OCI-LY7 (cell line): ENCODE measurements at regions not wholly inside any gene's neighbourhood (a gene's known extent, or its start where the extent isn't known, plus 50 kb on each side); places are given as distances from the start of the nearest gene placed in this dataset.

Experiments used
- BruUV-seq: library from RNA; stranded (reverse); fragments of 400-500 nt; replicated peaks from 2 replicates; lab custom pipeline; 2021; lab: Mats Ljungman, UMichigan
- CTCF ChIA-PET: fragments of 300-600 bp; sonication (Branson Sonifier 250); formaldehyde crosslinking; loops from one replicate; lab custom pipeline; 2022; ENCODE audit warnings: antibody characterized with exemption; ENCODE audit not compliant: unreplicated experiment; lab: Charles Lee
- POLR2A ChIA-PET: fragments of 300-600 bp; sonication (Branson Sonifier 250); formaldehyde crosslinking; loops from one replicate; lab custom pipeline; 2022; ENCODE audit warnings: antibody characterized with exemption; lab: Charles Lee
- DNase-seq: peaks from one replicate; pipeline ENCODE4 v3.0.0-alpha.2; 2015; ENCODE audit warnings: low spot score
- H2AFZ ChIP-seq: fragments of 200-600 bp; sonication (generic), shearing (Covaris generic); 2 replicates; pipeline ENCODE4 v1.6.1; 2014; ENCODE audit warnings: mild to moderate bottlenecking, antibody characterized with exemption, low read length, moderate library complexity
- H3K27ac ChIP-seq: fragments of 200-600 bp; sonication (generic); 2 replicates; pipeline ENCODE4 v1.5.1; 2014; ENCODE audit warnings: mixed run types, low read depth, mild to moderate bottlenecking, moderate library complexity, low read length, inconsistent platforms; ENCODE audit not compliant: poor library complexity, severe bottlenecking
- H3K36me3 ChIP-seq: fragments of 200-600 bp; sonication (generic); 2 replicates; pipeline ENCODE4 v1.6.1; 2014; ENCODE audit warnings: mild to moderate bottlenecking, antibody characterized with exemption, low read length, moderate library complexity, mixed read lengths; ENCODE audit not compliant: insufficient read depth
- H3K4me1 ChIP-seq: fragments of 200-600 bp; sonication (generic); 2 replicates; pipeline ENCODE4 v1.5.1; 2014; ENCODE audit warnings: mild to moderate bottlenecking, low read length; ENCODE audit not compliant: insufficient read depth, poor library complexity, severe bottlenecking
- H3K4me2 ChIP-seq: fragments of 200-600 bp; sonication (generic); 2 replicates; pipeline ENCODE4 v1.6.1; 2014; ENCODE audit warnings: mild to moderate bottlenecking, low read length
- H3K4me3 ChIP-seq: fragments of 200-600 bp; sonication (generic); 2 replicates; pipeline ENCODE4 v1.5.1; 2014; ENCODE audit warnings: mild to moderate bottlenecking, low read depth, low read length; ENCODE audit not compliant: poor library complexity, severe bottlenecking
- H3K79me2 ChIP-seq: fragments of 200-600 bp; sonication (generic); 2 replicates; pipeline ENCODE4 v1.6.1; 2016; ENCODE audit warnings: low read depth, mild to moderate bottlenecking, low read length, moderate library complexity, mixed read lengths; ENCODE audit not compliant: insufficient read depth
- H3K9me2 ChIP-seq: fragments of 200-600 bp; sonication (generic); 2 replicates; pipeline ENCODE4 v1.6.1; 2016; ENCODE audit warnings: mild to moderate bottlenecking, low read length, mixed read lengths; ENCODE audit not compliant: insufficient read depth
- H3K9me3 ChIP-seq: fragments of 200-600 bp; sonication (generic); 2 replicates; pipeline ENCODE4 v1.6.1; 2014; ENCODE audit warnings: mild to moderate bottlenecking, mixed run types, low read length, mixed read lengths
- H4K20me1 ChIP-seq: fragments of 200-600 bp; sonication (generic); 2 replicates; pipeline ENCODE4 v1.6.1; 2014; ENCODE audit warnings: mild to moderate bottlenecking, antibody characterized with exemption, low read length, moderate library complexity, mixed read lengths; ENCODE audit not compliant: insufficient read depth
- EZH2phosphoT487 ChIP-seq: fragments of 200-600 bp; sonication (generic); IDR thresholded peaks from 2 replicates; pipeline ENCODE4 v1.6.1; 2018; ENCODE audit warnings: low read depth, borderline replicate concordance, mild to moderate bottlenecking, mixed run types, antibody characterized with exemption, low read length, moderate library complexity, mixed read lengths
- intact Hi-C: fragments of 100-400 bp; cut with micrococcal nuclease; formaldehyde crosslinking; loops from one replicate; pipeline ENCODE4 v1.10.0; 2022; ENCODE audit not compliant: unreplicated experiment
- TF ChIP-seq, protein P1 (sequence below): fragments of 200-600 bp; sonication (generic); conservative IDR thresholded peaks from 2 replicates; pipeline ENCODE4 v1.5.1; 2014; ENCODE audit warnings: mild to moderate bottlenecking, antibody characterized with exemption, low read length, moderate library complexity, mixed read lengths

- TF ChIP-seq EZH2phosphoT487: no peak
- TF ChIP-seq, protein P1, sequence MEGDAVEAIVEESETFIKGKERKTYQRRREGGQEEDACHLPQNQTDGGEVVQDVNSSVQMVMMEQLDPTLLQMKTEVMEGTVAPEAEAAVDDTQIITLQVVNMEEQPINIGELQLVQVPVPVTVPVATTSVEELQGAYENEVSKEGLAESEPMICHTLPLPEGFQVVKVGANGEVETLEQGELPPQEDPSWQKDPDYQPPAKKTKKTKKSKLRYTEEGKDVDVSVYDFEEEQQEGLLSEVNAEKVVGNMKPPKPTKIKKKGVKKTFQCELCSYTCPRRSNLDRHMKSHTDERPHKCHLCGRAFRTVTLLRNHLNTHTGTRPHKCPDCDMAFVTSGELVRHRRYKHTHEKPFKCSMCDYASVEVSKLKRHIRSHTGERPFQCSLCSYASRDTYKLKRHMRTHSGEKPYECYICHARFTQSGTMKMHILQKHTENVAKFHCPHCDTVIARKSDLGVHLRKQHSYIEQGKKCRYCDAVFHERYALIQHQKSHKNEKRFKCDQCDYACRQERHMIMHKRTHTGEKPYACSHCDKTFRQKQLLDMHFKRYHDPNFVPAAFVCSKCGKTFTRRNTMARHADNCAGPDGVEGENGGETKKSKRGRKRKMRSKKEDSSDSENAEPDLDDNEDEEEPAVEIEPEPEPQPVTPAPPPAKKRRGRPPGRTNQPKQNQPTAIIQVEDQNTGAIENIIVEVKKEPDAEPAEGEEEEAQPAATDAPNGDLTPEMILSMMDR: no peak
- H3K9me3 ChIP-seq: no peaks in the 10 kb centered on the region
- no peak overlapping the region for H3K27ac ChIP-seq
- H2AFZ ChIP-seq: no peak overlapping the region
- no peak overlapping the region for H3K4me3 ChIP-seq
- H3K9me2 ChIP-seq: no peaks in the 10 kb centered on the region
- H3K4me2 ChIP-seq: no peak overlapping the region
- POLR2A ChIA-PET: no interaction called here
- H3K36me3 ChIP-seq: no peaks in the 10 kb centered on the region
- no TSS peak for BruUV-seq
- H3K4me1 ChIP-seq: no peaks in the 10 kb centered on the region
- intact Hi-C loops: no loop called here
- no peak for DNase-seq
- H4K20me1 ChIP-seq: no peaks in the 10 kb centered on the region
- no peaks in the 10 kb centered on the region for H3K79me2 ChIP-seq
- CTCF ChIA-PET: no interaction called here
Measured at GRCh38 chr14:98296895-98297294, 975.1 kb downstream of the BCL11B start.

DNA sequence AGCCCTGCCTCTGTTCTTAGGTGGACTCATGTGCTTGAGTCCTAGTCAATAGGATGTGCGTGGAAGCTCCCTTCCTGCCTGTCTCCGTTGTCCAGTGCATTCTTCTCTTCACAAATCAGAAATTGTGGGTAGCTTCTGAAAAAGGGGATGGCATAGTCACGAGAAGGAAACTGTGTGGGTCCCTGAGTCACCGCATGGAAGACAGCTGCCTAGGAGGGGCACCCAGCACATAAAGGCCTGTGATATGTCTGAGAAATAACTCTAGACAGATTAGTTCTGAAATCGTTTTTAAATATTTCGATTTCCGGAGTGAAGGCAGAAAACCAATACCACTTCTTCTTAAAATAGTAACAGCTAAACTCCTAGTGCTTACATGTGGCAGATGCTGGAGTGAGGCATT, 974.4 kb downstream of the BCL11B start:
- no peak overlapping the region for H3K4me2 ChIP-seq
- no peaks in the 10 kb centered on the region for H4K20me1 ChIP-seq
- no peaks in the 10 kb centered on the region for H3K4me1 ChIP-seq
- no peaks in the 10 kb centered on the region for H3K79me2 ChIP-seq
- H3K27ac ChIP-seq: no peak overlapping the region
- no peak for TF ChIP-seq EZH2phosphoT487
- TF ChIP-seq, protein P1: no peak
- H3K9me2 ChIP-seq: no peaks in the 10 kb centered on the region
- no peak for DNase-seq
- intact Hi-C loops: no loop called here
- CTCF ChIA-PET: no interaction called here
- POLR2A ChIA-PET: no interaction called here
- BruUV-seq: no TSS peak
- no peak overlapping the region for H2AFZ ChIP-seq
- H3K9me3 ChIP-seq: no peaks in the 10 kb centered on the region
- no peak overlapping the region for H3K4me3 ChIP-seq
- no peaks in the 10 kb centered on the region for H3K36me3 ChIP-seq

DNA sequence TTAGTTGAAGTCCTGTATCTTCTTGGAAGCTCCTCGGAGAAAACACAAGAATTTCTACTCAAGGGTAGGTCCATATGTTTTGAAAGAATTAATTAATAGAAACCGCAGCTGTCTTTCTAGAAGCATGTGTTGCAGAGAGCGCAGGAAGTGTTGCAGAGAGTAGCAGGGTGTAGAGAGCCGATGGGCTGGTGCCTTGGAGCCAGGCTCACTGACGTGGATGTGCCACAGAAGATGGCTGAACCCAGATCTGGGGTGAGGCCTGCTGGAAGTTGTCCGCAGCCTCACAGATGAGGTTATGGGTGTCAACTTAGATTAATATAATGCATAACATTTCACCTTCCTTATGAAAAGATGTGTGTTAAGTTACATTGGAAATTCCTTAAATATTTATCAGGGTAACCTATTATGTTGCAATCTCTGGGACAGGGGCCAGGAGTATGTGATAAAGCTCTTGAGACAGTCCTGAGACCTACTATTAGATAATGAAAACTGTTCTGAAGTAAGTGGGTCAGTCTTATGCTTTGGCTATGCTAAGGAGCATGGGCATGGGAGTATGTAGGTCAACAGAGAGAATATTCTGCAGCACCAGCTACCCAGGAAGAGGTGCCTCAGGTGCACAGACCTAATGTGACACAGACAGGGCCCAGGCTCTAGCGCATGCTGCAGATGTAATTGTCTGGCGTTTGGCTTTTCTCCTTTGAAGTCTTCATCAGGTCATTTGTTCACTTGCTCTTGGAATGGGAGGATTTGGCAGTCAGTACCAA, 973.3 kb downstream of the BCL11B start:
- Histone ChIP-seq H2AFZ (no peak overlapping the region), H3K9me2 (no peaks in the 10 kb centered on the region), H3K79me2 (no peaks in the 10 kb centered on the region), H3K4me3 (no peak overlapping the region), H3K4me1 (no peaks in the 10 kb centered on the region), H3K4me2 (no peak overlapping the region), H3K27ac (no peak overlapping the region), H3K9me3 (no peaks in the 10 kb centered on the region), H4K20me1 (no peaks in the 10 kb centered on the region), H3K36me3 (no peaks in the 10 kb centered on the region)
- intact Hi-C loops: no loop called here
- no peak for DNase-seq
- no peak for TF ChIP-seq EZH2phosphoT487
- POLR2A ChIA-PET: no interaction called here
- CTCF ChIA-PET: no interaction called here
- no TSS peak for BruUV-seq
